GM12878 (cell line): ENCODE measurements at regions not wholly inside any gene's neighbourhood (a gene's known extent, or its start where the extent isn't known, plus 50 kb on each side); places are given as distances from the start of the nearest gene placed in this dataset.
A peak's percentile ranks its signal among the peaks of the same experiment; 100 is the strongest.

Experiments used
- ATAC-seq: fragments of 200-7000 bp; cut with Tn5 transposase; 3 replicates; pipeline ENCODE4 v1.9.1; 2020; ENCODE audit warnings: mild to moderate bottlenecking, moderate library complexity
- BruUV-seq: library from RNA; stranded (reverse); fragments of 400-500 nt; replicated peaks from 2 replicates; lab custom pipeline; 2021; lab: Mats Ljungman, UMichigan
- CTCF ChIA-PET: fragments of 300-600 bp; sonication (Branson Sonifier 250); formaldehyde crosslinking; extraction: SDS; loops from one replicate; lab custom pipeline; 2021; ENCODE audit warnings: inconsistent platforms; lab: Yijun Ruan, JAX
- POLR2A ChIA-PET: fragments of 350-600 bp; formaldehyde crosslinking; extraction: SDS; loops from one replicate; lab custom pipeline; 2021; ENCODE audit warnings: inconsistent platforms; lab: Charles Lee
- RAD21 ChIA-PET: fragments of 300-600 bp; sonication (Branson Sonifier 250); formaldehyde crosslinking; loops from one replicate; lab custom pipeline; 2023; ENCODE audit warnings: antibody characterized with exemption; ENCODE audit not compliant: unreplicated experiment; lab: Charles Lee
- SMC1A ChIA-PET: fragments of 300-600 bp; sonication (Branson Sonifier 250); formaldehyde crosslinking; loops from one replicate; lab custom pipeline; 2023; ENCODE audit not compliant: unreplicated experiment, uncharacterized antibody; lab: Charles Lee
- DNase-seq: peaks from one replicate; pipeline ENCODE4 v3.0.0-alpha.2; 2011; ENCODE audit warnings: low read depth, low spot score
- FAIRE-seq: peaks from 3 replicates; lab custom pipeline; 2011; peaks lifted over from hg19 to GRCh38; lab: Jason Lieb, UNC
- H2AFZ ChIP-seq: 2 replicates; pipeline ENCODE4 v1.6.0; 2011; ENCODE audit warnings: low read depth, low read length, control low read depth; ENCODE audit not compliant: control insufficient read depth
- H3K27ac ChIP-seq: 2 replicates; pipeline ENCODE4 v1.5.1; 2011; ENCODE audit warnings: control low read depth; ENCODE audit not compliant: control insufficient read depth, insufficient read depth
- H3K27me3 ChIP-seq, 2 experiments: replicated peaks in 1 of 2; 2 replicates each; pipeline versions ENCODE4 v1.6.0 to v1.6.1; 2011; ENCODE audit warnings: low read length in 1 of 2; ENCODE audit not compliant: control insufficient read depth in 2 of 2, insufficient read depth in 2 of 2
- H3K36me3 ChIP-seq, 2 experiments: 2 replicates each; pipeline ENCODE4 v1.5.1; 2011; ENCODE audit warnings: low read length in 1 of 2; ENCODE audit not compliant: control insufficient read depth in 2 of 2, insufficient read depth in 2 of 2
- H3K4me1 ChIP-seq: 2 replicates; pipeline ENCODE4 v1.6.1; 2011; ENCODE audit warnings: mild to moderate bottlenecking, low read length, moderate library complexity, mixed read lengths; ENCODE audit not compliant: control insufficient read depth, insufficient read depth
- H3K4me2 ChIP-seq: 2 replicates; pipeline ENCODE4 v1.6.0; 2011; ENCODE audit warnings: control low read depth; ENCODE audit not compliant: control insufficient read depth, insufficient read depth
- H3K4me3 ChIP-seq: fragments of 200-600 bp; sonication (generic); 2 replicates; pipeline ENCODE4 v1.5.1; 2016
- H3K79me2 ChIP-seq: 2 replicates; pipeline ENCODE4 v1.6.0; 2011; ENCODE audit warnings: low read length; ENCODE audit not compliant: control insufficient read depth, insufficient read depth
- H3K9ac ChIP-seq: 2 replicates; pipeline ENCODE4 v1.8.0; 2011; ENCODE audit warnings: low read length, control low read depth, mixed read lengths; ENCODE audit not compliant: control insufficient read depth, insufficient read depth
- H3K9me3 ChIP-seq: replicated peaks from 3 replicates; pipeline ENCODE4 v1.5.1; 2011; ENCODE audit warnings: mild to moderate bottlenecking, low read length; ENCODE audit not compliant: control insufficient read depth, insufficient read depth
- H4K20me1 ChIP-seq: 2 replicates; pipeline ENCODE4 v1.6.0; 2011; ENCODE audit not compliant: control insufficient read depth, insufficient read depth
- ASH2L ChIP-seq: fragments of 300-600, 200-600 bp; sonication (generic); IDR thresholded peaks from 2 replicates; pipeline ENCODE4 v1.6.1; 2017; ENCODE audit warnings: low read depth, mild to moderate bottlenecking, borderline replicate concordance
- BACH1 ChIP-seq: fragments of 450-650 bp; IDR thresholded peaks from 2 replicates; pipeline ENCODE4 v1.6.1; 2017; ENCODE audit warnings: mild to moderate bottlenecking, borderline replicate concordance
- CBX3 ChIP-seq: fragments of 200-600 bp; sonication (generic); IDR thresholded peaks from 2 replicates; pipeline ENCODE4 v1.6.1; 2016; ENCODE audit warnings: low read depth, borderline replicate concordance
- CEBPB ChIP-seq, 2 experiments: fragments of 150-350 bp in 1 of 2; IDR thresholded peaks; 2 replicates each; pipeline ENCODE4 v1.6.1; 2012 to 2014; ENCODE audit warnings: low read depth in 2 of 2, low read length in 2 of 2, borderline replicate concordance in 1 of 2, inconsistent platforms in 1 of 2
- CHD1 ChIP-seq: IDR thresholded peaks from 2 replicates; pipeline ENCODE4 v1.6.1; 2012; ENCODE audit warnings: low read depth, low read length, improper control_type of control experiment
- EP300 ChIP-seq, 2 experiments: fragments of 150-350 bp in 1 of 2; IDR thresholded peaks; 2 replicates each; pipeline ENCODE4 v1.6.1; 2011 to 2012; ENCODE audit warnings: low read depth in 2 of 2, low read length in 2 of 2, borderline replicate concordance in 1 of 2, improper control_type of control experiment in 1 of 2, inconsistent platforms in 1 of 2; ENCODE audit not compliant: control insufficient read depth in 1 of 2
- FOXK2 ChIP-seq: fragments of 450-650 bp; IDR thresholded peaks from 2 replicates; pipeline ENCODE4 v1.6.1; 2017; ENCODE audit warnings: mild to moderate bottlenecking, moderate library complexity
- HCFC1 ChIP-seq: fragments of 150-350 bp; IDR thresholded peaks from 2 replicates; pipeline ENCODE4 v1.6.1; 2014; ENCODE audit warnings: low read length
- IRF3 ChIP-seq: fragments of 450-650 bp; IDR thresholded peaks from 2 replicates; pipeline ENCODE4 v1.6.1; 2014; ENCODE audit warnings: mild to moderate bottlenecking
- KDM1A ChIP-seq: fragments of 200-600 bp; sonication (generic); IDR thresholded peaks from 2 replicates; pipeline ENCODE4 v1.6.1; 2016; ENCODE audit warnings: borderline replicate concordance
- POLR2A ChIP-seq: IDR thresholded peaks from 2 replicates; pipeline ENCODE4 v1.6.1; 2011; ENCODE audit warnings: low read depth, mild to moderate bottlenecking, low read length
- WGBS: methylation state at CpG from one replicate; pipeline ENCODE4 v1.1.6; 2016; ENCODE audit warnings: low lambda C conversion rate; ENCODE audit not compliant: insufficient replicate concordance, insufficient coverage; ENCODE audit errors: missing lambda C conversion rate; 5-methylcytosine and 5-hydroxymethylcytosine counted together
- in situ Hi-C: fragments of 300-500 bp; cut with MboI; formaldehyde crosslinking; loops from 9 replicates; pipeline ENCODE4 v1.14.3; 2018; ENCODE audit warnings: mixed read lengths
- intact Hi-C: fragments of 100-400 bp; cut with micrococcal nuclease; formaldehyde crosslinking; loops from one replicate; pipeline ENCODE4 v1.14.2; 2022; ENCODE audit not compliant: unreplicated experiment
- TF ChIP-seq, protein P1 (sequence below): fragments of 450-650 bp; conservative IDR thresholded peaks from 2 replicates; pipeline ENCODE4 v1.6.1; 2017; ENCODE audit warnings: mild to moderate bottlenecking, moderate library complexity

- no TSS peak for BruUV-seq
- TF ChIP-seq POLR2A (peak; percentile 34; the same call in 1 of the 2 replicates), BACH1 (no peak)
Observed at GRCh38 chr7:130886438-130887135, 152.6 kb upstream of the KLF14 start.

GRCh38 chr7:130887182-130887956 is 153.4 kb upstream of the KLF14 start:
- H3K79me2 ChIP-seq, result peaks cover 12% of the 10 kb centered on the region
- POLR2A ChIA-PET, result no interaction called here

More at GRCh38 chr7:130886438-130887135, 152.6 kb upstream of the KLF14 start:
- Histone ChIP-seq H3K9ac (no peak overlapping the region), H3K9me3 (no peaks in the 10 kb centered on the region), H3K79me2 (peaks cover 12% of the 10 kb centered on the region), H3K36me3 (peaks cover 23 to 54% of the 10 kb centered on the region in 2 experiments), H3K27ac (no peak overlapping the region), H3K4me2 (no peak overlapping the region), H3K27me3 (no peaks in the 10 kb centered on the region), H3K4me3 (no peak overlapping the region), H4K20me1 (no peaks in the 10 kb centered on the region), H3K4me1 (no peaks in the 10 kb centered on the region), H2AFZ (no peak overlapping the region)
- CTCF ChIA-PET, result interaction anchor here (1.0 to 2.6 kb wide), 5 partner anchors 9 to 156 kb away, joined by 3 to 25 read pairs (median 4); no protein-coding TSS in a partner anchor
- POLR2A ChIA-PET, result no interaction called here
- RAD21 ChIA-PET, result interaction anchor here (1.9 kb wide), 1 partner anchor 154 kb away, joined by 5 read pairs; no protein-coding TSS in a partner anchor
- WGBS, result 83% methylated on average over 10 of the region's 10 CpGs
- DNase-seq (no peak), ATAC-seq (no peak), FAIRE-seq (no peak)
- in situ Hi-C loops, result no loop called here
- intact Hi-C loops, result no loop called here
- SMC1A ChIA-PET, result no interaction called here

More at GRCh38 chr7:130887182-130887956, 153.4 kb upstream of the KLF14 start:
- no peaks in the 10 kb centered on the region for H3K9me3 ChIP-seq
- H3K4me2 ChIP-seq, result no peak overlapping the region
- FAIRE-seq, result no peak
- no peak overlapping the region for H3K4me3 ChIP-seq
- 85% methylated on average over 12 of the region's 12 CpGs for WGBS
- DNase-seq, result no peak
- ATAC-seq, result no peak
- no peak overlapping the region for H3K27ac ChIP-seq
- H2AFZ ChIP-seq, result no peak overlapping the region
- SMC1A ChIA-PET, result no interaction called here
- RAD21 ChIA-PET, result no interaction called here
- TF ChIP-seq FOXK2 (no peak), CBX3 (no peak), KDM1A (no peak), IRF3 (no peak), HCFC1 (no peak), CHD1 (no peak), POLR2A (no peak; the same call in 1 of the 2 replicates), EP300 (IDR thresholded peaks at IDR 0.05; ENCODE audit: borderline replicate concordance in 1 of 2, control insufficient read depth in 1 of 2, low read depth in 2 of 2, low read length in 2 of 2) (no peak), CEBPB (IDR thresholded peaks at IDR 0.05; ENCODE audit: borderline replicate concordance in 1 of 2, low read depth in 2 of 2, low read length in 2 of 2) (no peak), ASH2L (no peak)
- TF ChIP-seq, protein P1, sequence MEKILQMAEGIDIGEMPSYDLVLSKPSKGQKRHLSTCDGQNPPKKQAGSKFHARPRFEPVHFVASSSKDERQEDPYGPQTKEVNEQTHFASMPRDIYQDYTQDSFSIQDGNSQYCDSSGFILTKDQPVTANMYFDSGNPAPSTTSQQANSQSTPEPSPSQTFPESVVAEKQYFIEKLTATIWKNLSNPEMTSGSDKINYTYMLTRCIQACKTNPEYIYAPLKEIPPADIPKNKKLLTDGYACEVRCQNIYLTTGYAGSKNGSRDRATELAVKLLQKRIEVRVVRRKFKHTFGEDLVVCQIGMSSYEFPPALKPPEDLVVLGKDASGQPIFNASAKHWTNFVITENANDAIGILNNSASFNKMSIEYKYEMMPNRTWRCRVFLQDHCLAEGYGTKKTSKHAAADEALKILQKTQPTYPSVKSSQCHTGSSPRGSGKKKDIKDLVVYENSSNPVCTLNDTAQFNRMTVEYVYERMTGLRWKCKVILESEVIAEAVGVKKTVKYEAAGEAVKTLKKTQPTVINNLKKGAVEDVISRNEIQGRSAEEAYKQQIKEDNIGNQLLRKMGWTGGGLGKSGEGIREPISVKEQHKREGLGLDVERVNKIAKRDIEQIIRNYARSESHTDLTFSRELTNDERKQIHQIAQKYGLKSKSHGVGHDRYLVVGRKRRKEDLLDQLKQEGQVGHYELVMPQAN, result no peak
- CTCF ChIA-PET, result interaction anchor here (1.2 to 2.6 kb wide), 3 partner anchors 9 to 155 kb away, joined by 3 to 25 read pairs (median 5); no protein-coding TSS in a partner anchor
- intact Hi-C loops (no loop called here), in situ Hi-C loops (no loop called here)
- H3K4me1 ChIP-seq, result no peaks in the 10 kb centered on the region
- no peaks in the 10 kb centered on the region for H3K27me3 ChIP-seq
- no TSS peak for BruUV-seq
- H3K36me3 ChIP-seq, result peaks cover 16 to 46% of the 10 kb centered on the region in 2 experiments
- H4K20me1 ChIP-seq, result no peaks in the 10 kb centered on the region
- no peak overlapping the region for H3K9ac ChIP-seq
